ENCODE measurements at regions not wholly inside any gene's neighbourhood (a gene's known extent, or its start where the extent isn't known, plus 50 kb on each side); places are given as distances from the start of the nearest gene placed in this dataset.

DNA sequence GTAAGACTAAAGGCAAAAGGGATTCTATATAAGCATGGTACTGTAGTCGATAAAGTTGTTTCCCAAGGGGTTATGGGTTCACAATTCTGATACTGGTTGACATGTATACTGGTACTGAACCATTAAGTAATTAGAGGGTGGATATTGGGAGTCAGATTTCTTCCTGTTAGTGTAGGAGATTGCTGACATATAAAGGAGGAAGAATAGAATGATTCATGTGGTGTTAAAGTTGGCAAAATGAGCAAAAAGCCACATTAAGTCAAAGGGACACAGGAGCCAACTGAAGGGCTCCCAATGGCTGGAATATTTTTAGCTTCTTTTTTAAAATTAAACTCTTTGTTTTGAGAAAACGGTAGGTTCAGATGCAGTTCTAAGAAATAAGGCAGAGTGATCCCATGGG, 126.3 kb upstream of the PRNP start:
- 23% methylated on average over 2 of the region's 2 CpGs for WGBS (ENCODE audit: missing lambda C conversion rate)

GRCh38 chr20:4559106-4559505, 127.2 kb upstream of the PRNP start:
- Histone ChIP-seq H3K27ac (no peak overlapping the region), H3K4me3 (no peak overlapping the region), H3K9me3 (peaks cover 10% of the 10 kb centered on the region; the same call in 2 of the 3 replicates), H3K4me2 (no peak overlapping the region), H3K4me1 (peaks cover 21% of the 10 kb centered on the region)
- TF ChIP-seq ZFP36 (IDR thresholded peaks at IDR 0.05; ENCODE audit: borderline replicate concordance, partially characterized antibody) (peak; percentile 50), ATOH8 (CRISPR knock-in tag; IDR thresholded peaks at IDR 0.05; ENCODE audit: low read depth) (no peak), CHD2 (IDR thresholded peaks at IDR 0.05; ENCODE audit: low read length, partially characterized antibody) (no peak), KDM5A (IDR thresholded peaks at IDR 0.05) (no peak)
- no peak for ATAC-seq
- ChIA-PET CTCF (interaction anchor here (0.9 kb wide), 1 partner anchor 333 kb away, joined by 3 read pairs; no protein-coding TSS in a partner anchor), POLR2A (no interaction called here)
- FAIRE-seq = no peak
- no peak for DNase-seq (ENCODE audit: low read depth in 1 of 2, low spot score in 1 of 2)

More for the DNA sequence above, 126.3 kb upstream of the PRNP start:
- H3K4me1 ChIP-seq = peaks cover 18% of the 10 kb centered on the region
- ChIA-PET POLR2A (no interaction called here), CTCF (interaction anchor here (0.9 to 3.1 kb wide), 3 partner anchors 13 to 334 kb away, joined by 3 to 11 read pairs (median 3); no protein-coding TSS in a partner anchor)
- no peak overlapping the region for H3K4me2 ChIP-seq
- DNase-seq (ENCODE audit: low read depth in 1 of 2, low spot score in 1 of 2) (no peak), ATAC-seq (no peak), FAIRE-seq (peak; percentile 74)
- H3K4me3 ChIP-seq = no peak overlapping the region
- H3K9me3 ChIP-seq = peaks cover 17% of the 10 kb centered on the region; the same call in 2 of the 3 replicates
- H3K27ac ChIP-seq = no peak overlapping the region
- TF ChIP-seq RCOR1 (IDR thresholded peaks at IDR 0.05; ENCODE audit: low read depth, low read length) (no peak), SMC3 (IDR thresholded peaks at IDR 0.05) (no peak), CEBPB (IDR thresholded peaks at IDR 0.05) (no peak), KDM1A (IDR thresholded peaks at IDR 0.05; ENCODE audit: low read depth) (no peak), CBX8 (IDR thresholded peaks at IDR 0.05) (no peak), MAX (IDR thresholded peaks at IDR 0.05) (no peak), SREBF2 (IDR thresholded peaks at IDR 0.05) (no peak), ATOH8 (CRISPR knock-in tag; IDR thresholded peaks at IDR 0.05; ENCODE audit: low read depth) (no peak), CHD2 (IDR thresholded peaks at IDR 0.05; ENCODE audit: low read length, partially characterized antibody) (no peak), NPAS2 (CRISPR knock-in tag; IDR thresholded peaks at IDR 0.05; ENCODE audit: borderline replicate concordance) (no peak), ESRRA (IDR thresholded peaks at IDR 0.05; ENCODE audit: borderline replicate concordance, low read length) (no peak), HMGXB4 (CRISPR knock-in tag; IDR thresholded peaks at IDR 0.05; ENCODE audit: borderline replicate concordance) (no peak)

- TF ChIP-seq ZFP36 (IDR thresholded peaks at IDR 0.05; ENCODE audit: borderline replicate concordance, partially characterized antibody) (no peak), MAFK (IDR thresholded peaks at IDR 0.05; ENCODE audit: partially characterized antibody) (no peak), HEYL (CRISPR knock-in tag; IDR thresholded peaks at IDR 0.05) (no peak), CBX8 (IDR thresholded peaks at IDR 0.05) (no peak), JUNB (IDR thresholded peaks at IDR 0.05) (no peak), HMGXB4 (CRISPR knock-in tag; IDR thresholded peaks at IDR 0.05; ENCODE audit: borderline replicate concordance) (no peak), KDM5A (IDR thresholded peaks at IDR 0.05) (no peak), RFX5 (IDR thresholded peaks at IDR 0.05) (no peak), EHF (CRISPR knock-in tag; IDR thresholded peaks at IDR 0.05) (no peak), ZSCAN20 (CRISPR knock-in tag; IDR thresholded peaks at IDR 0.05) (no peak), TP53 (CRISPR knock-in tag; IDR thresholded peaks at IDR 0.05) (no peak), RARB (CRISPR knock-in tag; IDR thresholded peaks at IDR 0.05) (no peak), HOXA7 (CRISPR knock-in tag; IDR thresholded peaks at IDR 0.05) (no peak), RCOR1 (IDR thresholded peaks at IDR 0.05; ENCODE audit: low read depth, low read length) (no peak)
- TF ChIP-seq, protein P1, sequence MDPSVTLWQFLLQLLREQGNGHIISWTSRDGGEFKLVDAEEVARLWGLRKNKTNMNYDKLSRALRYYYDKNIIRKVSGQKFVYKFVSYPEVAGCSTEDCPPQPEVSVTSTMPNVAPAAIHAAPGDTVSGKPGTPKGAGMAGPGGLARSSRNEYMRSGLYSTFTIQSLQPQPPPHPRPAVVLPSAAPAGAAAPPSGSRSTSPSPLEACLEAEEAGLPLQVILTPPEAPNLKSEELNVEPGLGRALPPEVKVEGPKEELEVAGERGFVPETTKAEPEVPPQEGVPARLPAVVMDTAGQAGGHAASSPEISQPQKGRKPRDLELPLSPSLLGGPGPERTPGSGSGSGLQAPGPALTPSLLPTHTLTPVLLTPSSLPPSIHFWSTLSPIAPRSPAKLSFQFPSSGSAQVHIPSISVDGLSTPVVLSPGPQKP (IDR thresholded peaks at IDR 0.05; ENCODE audit: low read depth, low read length) = no peak
- peaks cover 28% of the 10 kb centered on the region for H3K4me1 ChIP-seq
- no peak for FAIRE-seq
These were observed 129.5 kb upstream of the PRNP start for GRCh38 chr20:4556781-4557180.

More at GRCh38 chr20:4556781-4557180, 129.5 kb upstream of the PRNP start:
- H3K4me3 ChIP-seq = no peak overlapping the region
- CTCF ChIA-PET = interaction anchor here (1.8 to 2.0 kb wide), 2 partner anchors 11 to 36 kb away, joined by 5 to 8 read pairs; no protein-coding TSS in a partner anchor
- H3K27ac ChIP-seq = peak overlapping the region in 1 of 2 experiments; percentile 63; a peak in 3 of 6 replicates
- WGBS (ENCODE audit: missing lambda C conversion rate) = 64% methylated on average over 4 of the region's 4 CpGs
- H3K9me3 ChIP-seq = peaks cover 5% of the 10 kb centered on the region; the same call in 1 of the 3 replicates
- POLR2A ChIA-PET = no interaction called here
- H3K4me2 ChIP-seq = no peak overlapping the region
- DNase-seq (ENCODE audit: low read depth in 1 of 2, low spot score in 1 of 2) (no peak), ATAC-seq (no peak)

Measured in A549 (cell line).